NT2/D1 (cell line): ENCODE measurements at regions not wholly inside any gene's neighbourhood (a gene's known extent, or its start where the extent isn't known, plus 50 kb on each side); places are given as distances from the start of the nearest gene placed in this dataset.

ENCODE experiments used
- YY1 ChIP-seq: IDR thresholded peaks from 2 replicates; pipeline ENCODE4 v1.6.1; 2011; ENCODE audit not compliant: insufficient read length, insufficient read depth
- ZNF274 ChIP-seq: IDR thresholded peaks from 2 replicates; pipeline ENCODE4 v1.6.1; 2011; ENCODE audit warnings: mild to moderate bottlenecking, low read depth, low read length

DNA sequence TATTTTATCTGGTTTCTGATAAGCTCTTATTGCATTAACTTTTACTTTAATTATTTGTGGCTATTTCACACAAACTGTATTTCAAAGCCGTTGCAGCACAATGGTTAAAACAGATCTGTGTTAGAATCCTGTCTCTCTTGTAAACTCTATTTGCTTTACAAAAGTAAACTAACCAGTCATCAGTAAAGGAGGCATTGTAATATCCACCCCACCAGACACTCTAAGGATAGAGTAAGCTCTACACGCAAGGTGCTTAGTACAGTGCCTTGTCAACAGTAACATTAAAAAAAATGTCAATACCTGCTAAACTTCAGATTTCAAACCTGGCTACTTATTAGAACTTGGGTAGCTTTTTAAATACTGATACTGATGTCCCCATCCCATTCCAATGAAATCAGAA lies 228.4 kb downstream of the RCHY1 start:
- TF ChIP-seq ZNF274, result no peak
- no peak for TF ChIP-seq YY1
